ENCODE measurements at regions not wholly inside any gene's neighbourhood (a gene's known extent, or its start where the extent isn't known, plus 50 kb on each side); places are given as distances from the start of the nearest gene placed in this dataset.

DNA sequence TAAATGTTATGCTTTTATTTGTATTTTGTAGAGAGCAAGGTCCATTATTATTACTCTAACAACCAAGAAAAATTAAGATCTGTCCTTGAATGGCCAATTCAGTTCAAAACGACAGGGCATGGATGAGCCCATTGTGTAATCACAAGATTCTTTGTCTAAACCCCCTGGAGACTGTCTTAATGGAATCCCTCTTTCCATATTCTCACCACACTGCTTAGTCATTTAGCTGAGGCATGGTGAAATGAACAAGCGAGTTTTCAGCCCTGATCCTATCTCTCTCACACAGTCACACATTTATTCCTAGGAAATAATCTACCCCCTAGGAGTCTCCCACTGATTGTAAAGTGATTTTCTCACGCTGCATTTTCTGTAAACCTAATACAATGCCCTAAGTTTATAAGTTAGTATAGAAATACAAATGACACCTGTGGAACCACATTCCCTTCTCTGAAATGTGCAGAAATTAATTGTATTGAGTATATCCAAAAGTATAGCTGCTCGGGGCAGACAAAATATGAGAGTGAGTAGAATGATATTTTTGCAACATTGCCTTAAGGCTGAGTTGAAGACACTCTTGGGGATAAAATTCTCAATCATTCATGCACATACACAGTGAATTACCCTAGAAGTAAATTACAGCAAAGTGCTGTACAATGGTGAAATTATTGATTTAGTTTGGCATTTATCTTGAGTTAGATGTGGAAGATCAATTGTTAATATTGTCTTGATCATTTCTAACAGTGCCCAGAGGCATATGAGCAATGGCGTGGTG lies 119.7 kb upstream of the PCDH7 start:
- Histone ChIP-seq H3K27me3 (ENCODE audit: control insufficient read depth in 2 of 2, insufficient read depth in 2 of 2, low read length in 2 of 2) (no peaks in the 10 kb centered on the region), H3K4me1 (ENCODE audit: control insufficient read depth, extremely low read depth, insufficient read depth, low read length) (no peaks in the 10 kb centered on the region), H3K27ac (ENCODE audit: insufficient read depth, low read depth, low read length) (no peak overlapping the region), H3K9me1 (replicated peaks; ENCODE audit: control insufficient read depth, extremely low read depth, insufficient read depth, low read length) (no peaks in the 10 kb centered on the region), H3K79me2 (ENCODE audit: control insufficient read depth, insufficient read depth, low read length) (no peaks in the 10 kb centered on the region), H3K9me3 (replicated peaks; ENCODE audit: control insufficient read depth, insufficient read depth, low read length) (no peaks in the 10 kb centered on the region), H2AFZ (ENCODE audit: low read depth, low read length) (no peak overlapping the region), H3K9ac (replicated peaks; ENCODE audit: extremely low read depth, insufficient read depth, low read length) (no peak overlapping the region), H3K4me3 (replicated peaks in 1 of 3; ENCODE audit: insufficient read depth in 1 of 3, low read depth in 1 of 3, low read length in 3 of 3) (no peak overlapping the region), H3K36me3 (ENCODE audit: control insufficient read depth in 2 of 2, extremely low read depth in 1 of 2, insufficient read depth in 2 of 2, low read length in 2 of 2) (no peaks in the 10 kb centered on the region), H4K20me1 (replicated peaks; ENCODE audit: control insufficient read depth, extremely low read depth, insufficient read depth, low read length) (no peaks in the 10 kb centered on the region), H3K4me2 (ENCODE audit: insufficient read depth, low read length) (no peak overlapping the region)
- CTCF ChIA-PET = no interaction called here
- BruUV-seq (replicated peaks) = no TSS peak
- POLR2A ChIA-PET = no interaction called here
- FAIRE-seq = no peak
- no peak for DNase-seq (ENCODE audit: low read depth, low spot score)
- dilution Hi-C loops (cut with MboI; ENCODE audit: extremely low pct_ligation_motif_present, low sequenced_read_pairs) = no loop called here
- intact Hi-C loops (cut with micrococcal nuclease) = no loop called here
- no peak for TF ChIP-seq EZH2 (IDR thresholded peaks at IDR 0.05; ENCODE audit: borderline replicate concordance, low read depth, low read length, severe bottlenecking)
- no peak for TF ChIP-seq POLR2AphosphoS5 (IDR thresholded peaks at IDR 0.05; ENCODE audit: insufficient read depth, low read depth, low read length)
- TF ChIP-seq POLR2A (IDR thresholded peaks at IDR 0.05; ENCODE audit: low read depth, low read length) = no peak
- TF ChIP-seq JUN (IDR thresholded peaks at IDR 0.05; ENCODE audit: borderline replicate concordance, insufficient read depth, insufficient read length, low read depth) = no peak
- TF ChIP-seq, protein P1, sequence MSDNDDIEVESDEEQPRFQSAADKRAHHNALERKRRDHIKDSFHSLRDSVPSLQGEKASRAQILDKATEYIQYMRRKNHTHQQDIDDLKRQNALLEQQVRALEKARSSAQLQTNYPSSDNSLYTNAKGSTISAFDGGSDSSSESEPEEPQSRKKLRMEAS (IDR thresholded peaks at IDR 0.05; ENCODE audit: insufficient read depth, insufficient read length) = no peak
- TF ChIP-seq, protein P2, sequence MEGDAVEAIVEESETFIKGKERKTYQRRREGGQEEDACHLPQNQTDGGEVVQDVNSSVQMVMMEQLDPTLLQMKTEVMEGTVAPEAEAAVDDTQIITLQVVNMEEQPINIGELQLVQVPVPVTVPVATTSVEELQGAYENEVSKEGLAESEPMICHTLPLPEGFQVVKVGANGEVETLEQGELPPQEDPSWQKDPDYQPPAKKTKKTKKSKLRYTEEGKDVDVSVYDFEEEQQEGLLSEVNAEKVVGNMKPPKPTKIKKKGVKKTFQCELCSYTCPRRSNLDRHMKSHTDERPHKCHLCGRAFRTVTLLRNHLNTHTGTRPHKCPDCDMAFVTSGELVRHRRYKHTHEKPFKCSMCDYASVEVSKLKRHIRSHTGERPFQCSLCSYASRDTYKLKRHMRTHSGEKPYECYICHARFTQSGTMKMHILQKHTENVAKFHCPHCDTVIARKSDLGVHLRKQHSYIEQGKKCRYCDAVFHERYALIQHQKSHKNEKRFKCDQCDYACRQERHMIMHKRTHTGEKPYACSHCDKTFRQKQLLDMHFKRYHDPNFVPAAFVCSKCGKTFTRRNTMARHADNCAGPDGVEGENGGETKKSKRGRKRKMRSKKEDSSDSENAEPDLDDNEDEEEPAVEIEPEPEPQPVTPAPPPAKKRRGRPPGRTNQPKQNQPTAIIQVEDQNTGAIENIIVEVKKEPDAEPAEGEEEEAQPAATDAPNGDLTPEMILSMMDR (IDR thresholded peaks at IDR 0.05; ENCODE audit: extremely low read depth in 1 of 2, insufficient read depth in 1 of 2, low read depth in 1 of 2, low read length in 2 of 2) = no peak
- no peak for TF ChIP-seq FOS (IDR thresholded peaks at IDR 0.05; ENCODE audit: borderline replicate concordance, insufficient read depth, low read length)
- no peak for TF ChIP-seq MYC (IDR thresholded peaks at IDR 0.05; ENCODE audit: low read depth, low read length)
- TF ChIP-seq GATA2 (IDR thresholded peaks at IDR 0.05; ENCODE audit: insufficient read depth, insufficient read length, low read depth, low read length) = no peak

Measured in endothelial cell of umbilical vein (primary cell).